GM19023 (cell line): ENCODE measurements at regions not wholly inside any gene's neighbourhood (a gene's known extent, or its start where the extent isn't known, plus 50 kb on each side); places are given as distances from the start of the nearest gene placed in this dataset.

Source experiments
- ATAC-seq: cut with Tn5 transposase; IDR thresholded peaks from one replicate; pipeline ENCODE4 v1.9.1; 2021; ENCODE audit warnings: mild to moderate bottlenecking, moderate library complexity; ENCODE audit not compliant: unreplicated experiment

GRCh38 chr5:121702682-121703081 lies 149.0 kb upstream of the FTMT start:
- no peak for ATAC-seq

GRCh38 chr5:121704291-121704690 lies 147.4 kb upstream of the FTMT start:
- no peak for ATAC-seq

- no peak for ATAC-seq
Observed at GRCh38 chr5:121706686-121707085, 145.0 kb upstream of the FTMT start.

- no peak for ATAC-seq
Observed at GRCh38 chr5:121707178-121707577, 144.5 kb upstream of the FTMT start.

GRCh38 chr5:121711416-121711815 lies 140.3 kb upstream of the FTMT start:
- no peak for ATAC-seq

- no peak for ATAC-seq
Observed at GRCh38 chr5:121719255-121719654, 132.4 kb upstream of the FTMT start.

- no peak for ATAC-seq
Observed at GRCh38 chr5:121725450-121725849, 126.2 kb upstream of the FTMT start.

GRCh38 chr5:121726991-121727390 lies 124.7 kb upstream of the FTMT start:
- no peak for ATAC-seq

GRCh38 chr5:121731377-121731776 lies 120.3 kb upstream of the FTMT start:
- no peak for ATAC-seq

GRCh38 chr5:121735618-121736017 lies 116.1 kb upstream of the FTMT start:
- ATAC-seq, result no peak

- ATAC-seq, result no peak
Observed at GRCh38 chr5:121737120-121737519, 114.6 kb upstream of the FTMT start.

- ATAC-seq, result no peak
Observed at GRCh38 chr5:121741156-121741555, 110.5 kb upstream of the FTMT start.

GRCh38 chr5:121744577-121744976 lies 107.1 kb upstream of the FTMT start:
- ATAC-seq, result no peak

GRCh38 chr5:121745407-121745806 lies 106.3 kb upstream of the FTMT start:
- ATAC-seq, result no peak

- ATAC-seq, result no peak
Observed at GRCh38 chr5:121746763-121747162, 104.9 kb upstream of the FTMT start.

GRCh38 chr5:121748686-121749085 lies 103.0 kb upstream of the FTMT start:
- ATAC-seq, result no peak

GRCh38 chr5:121752149-121752548 lies 99.5 kb upstream of the FTMT start:
- no peak for ATAC-seq

- ATAC-seq, result no peak
Observed at GRCh38 chr5:121755266-121755665, 96.4 kb upstream of the FTMT start.

GRCh38 chr5:121757753-121758152 lies 93.9 kb upstream of the FTMT start:
- no peak for ATAC-seq

GRCh38 chr5:121758615-121759014 lies 93.1 kb upstream of the FTMT start:
- no peak for ATAC-seq

GRCh38 chr5:121762426-121762825 lies 89.3 kb upstream of the FTMT start:
- ATAC-seq, result no peak

- ATAC-seq, result no peak
Observed at GRCh38 chr5:121763665-121764064, 88.0 kb upstream of the FTMT start.

GRCh38 chr5:121780406-121780805 lies 71.3 kb upstream of the FTMT start:
- ATAC-seq, result no peak

GRCh38 chr5:121783700-121784099 lies 68.0 kb upstream of the FTMT start:
- no peak for ATAC-seq
